Limb (tissue), 2 donors: ENCODE measurements at regions not wholly inside any gene's neighbourhood (a gene's known extent, or its start where the extent isn't known, plus 50 kb on each side); places are given as distances from the start of the nearest gene placed in this dataset.

Experiments
- DNase-seq, 2 donors: peaks; one replicate each; pipeline ENCODE4 v3.0.0-alpha.2; 2016; ENCODE audit errors: extremely low spot score in 2 of 2

- no peak for DNase-seq
Measured at GRCh38 chrX:97763981-97764380, 880.3 kb downstream of the RPA4 start.

GRCh38 chrX:97766501-97767095, 882.9 kb downstream of the RPA4 start:
- DNase-seq: no peak

- no peak for DNase-seq
Measured at GRCh38 chrX:97787311-97787710, 903.6 kb downstream of the RPA4 start.

GRCh38 chrX:97787849-97788248, 904.1 kb downstream of the RPA4 start:
- DNase-seq: no peak

GRCh38 chrX:97790850-97791249, 907.1 kb downstream of the RPA4 start:
- DNase-seq: no peak

GRCh38 chrX:97797076-97797475, 913.4 kb downstream of the RPA4 start:
- DNase-seq: no peak

GRCh38 chrX:97806238-97806637, 922.5 kb downstream of the RPA4 start:
- DNase-seq: no peak

- no peak for DNase-seq
Measured at GRCh38 chrX:97806946-97807345, 923.2 kb downstream of the RPA4 start.

GRCh38 chrX:97820170-97820569, 936.5 kb downstream of the RPA4 start:
- no peak for DNase-seq

GRCh38 chrX:97828471-97828870, 944.8 kb downstream of the RPA4 start:
- DNase-seq: no peak

- DNase-seq: no peak
Measured at GRCh38 chrX:97835969-97836368, 952.3 kb downstream of the RPA4 start.

- no peak for DNase-seq
Measured at GRCh38 chrX:97841544-97842179, 958.0 kb downstream of the RPA4 start.

GRCh38 chrX:97842468-97843199, 958.9 kb downstream of the RPA4 start:
- no peak for DNase-seq

- no peak for DNase-seq
Measured at GRCh38 chrX:97843200-97843811, 959.6 kb downstream of the RPA4 start.

GRCh38 chrX:97844161-97844560, 960.5 kb downstream of the RPA4 start:
- no peak for DNase-seq

GRCh38 chrX:97844943-97845342, 961.2 kb downstream of the RPA4 start:
- no peak for DNase-seq

- DNase-seq: no peak
Measured at GRCh38 chrX:97845451-97845850, 961.7 kb downstream of the RPA4 start.

GRCh38 chrX:97846228-97846627, 962.5 kb downstream of the RPA4 start:
- DNase-seq: no peak

- no peak for DNase-seq
Measured at GRCh38 chrX:97846718-97847237, 963.1 kb downstream of the RPA4 start.

GRCh38 chrX:97847885-97848679, 964.4 kb downstream of the RPA4 start:
- no peak for DNase-seq

- no peak for DNase-seq
Measured at GRCh38 chrX:97849951-97850350, 966.2 kb downstream of the RPA4 start.
